SU-DHL-6 (cell line): ENCODE measurements at regions not wholly inside any gene's neighbourhood (a gene's known extent, or its start where the extent isn't known, plus 50 kb on each side); places are given as distances from the start of the nearest gene placed in this dataset.

Source experiments
- H2AFZ ChIP-seq: fragments of 200-600 bp; sonication (generic); 2 replicates; pipeline ENCODE4 v1.6.1; 2014; ENCODE audit warnings: low read depth, mild to moderate bottlenecking, moderate library complexity, mixed read lengths, antibody characterized with exemption, low read length; ENCODE audit not compliant: severe bottlenecking
- H3F3A ChIP-seq: fragments of 200-600 bp; shearing (Covaris generic); 2 replicates; pipeline ENCODE4 v1.6.0; 2016; ENCODE audit warnings: antibody characterized with exemption, mild to moderate bottlenecking; ENCODE audit not compliant: insufficient read depth
- H3K27ac ChIP-seq: fragments of 200-600 bp; sonication (generic); 2 replicates; pipeline ENCODE4 v1.5.1; 2016; ENCODE audit warnings: low read depth, mild to moderate bottlenecking, low read length, moderate library complexity, mixed read lengths
- H3K27me3 ChIP-seq: fragments of 200-600 bp; sonication (generic), shearing (Covaris generic); 2 replicates; pipeline ENCODE4 v1.6.0; 2014; ENCODE audit warnings: mild to moderate bottlenecking, low read length
- H3K36me3 ChIP-seq: fragments of 200-600 bp; sonication (generic); 2 replicates; pipeline ENCODE4 v1.6.1; 2014; ENCODE audit warnings: mild to moderate bottlenecking, low read length, mixed read lengths
- H3K4me2 ChIP-seq: fragments of 300-600, 200-600 bp; shearing (Covaris generic), sonication (generic); 2 replicates; pipeline ENCODE4 v1.6.0; 2014; ENCODE audit warnings: low read length, low read depth, mild to moderate bottlenecking; ENCODE audit not compliant: poor library complexity, severe bottlenecking
- H3K4me3 ChIP-seq: fragments of 200-600 bp; sonication (generic); 2 replicates; pipeline ENCODE4 v1.5.1; 2014; ENCODE audit warnings: antibody characterized with exemption, low read length, mild to moderate bottlenecking, mixed read lengths; ENCODE audit not compliant: insufficient read depth, poor library complexity, severe bottlenecking
- H3K79me2 ChIP-seq: fragments of 200-600 bp; sonication (generic); 2 replicates; pipeline ENCODE4 v1.6.1; 2014; ENCODE audit warnings: mild to moderate bottlenecking, low read length, moderate library complexity; ENCODE audit not compliant: insufficient read depth
- H3K9ac ChIP-seq: fragments of 200-600 bp; sonication (generic); 2 replicates; pipeline ENCODE4 v1.7.0; 2014; ENCODE audit warnings: mild to moderate bottlenecking, low read length
- H3K9me2 ChIP-seq: fragments of 200-600 bp; sonication (generic); replicated peaks from 2 replicates; pipeline ENCODE4 v1.6.1; 2014; ENCODE audit warnings: low read length; ENCODE audit not compliant: insufficient read depth
- H3K9me3 ChIP-seq: fragments of 200-600 bp; sonication (generic); 2 replicates; pipeline ENCODE4 v1.6.1; 2014; ENCODE audit warnings: low read length, mixed read lengths; ENCODE audit not compliant: insufficient read depth
- H4K20me1 ChIP-seq: fragments of 200-600 bp; sonication (generic); 2 replicates; pipeline ENCODE4 v1.6.1; 2014; ENCODE audit warnings: low read depth, mild to moderate bottlenecking, antibody characterized with exemption, low read length, moderate library complexity, mixed read lengths
- EZH2phosphoT487 ChIP-seq: fragments of 200-600 bp; sonication (generic), shearing (Covaris generic); conservative IDR thresholded peaks from 2 replicates; pipeline ENCODE4 v1.6.1; 2018; ENCODE audit warnings: mild to moderate bottlenecking, antibody characterized with exemption, low read length, moderate library complexity, mixed read lengths
- TF ChIP-seq, protein P1 (sequence below): fragments of 200-600 bp; sonication (generic); IDR thresholded peaks from one replicate; pipeline ENCODE4 v1.5.1; 2017; ENCODE audit warnings: antibody characterized with exemption, mild to moderate bottlenecking, low read length, moderate library complexity; ENCODE audit not compliant: insufficient read depth, poor library complexity, severe bottlenecking

- Histone ChIP-seq H3K9ac (no peak overlapping the region), H3K9me2 (no peaks in the 10 kb centered on the region), H2AFZ (no peak overlapping the region), H3K27me3 (no peaks in the 10 kb centered on the region), H3K4me2 (no peak overlapping the region), H3K9me3 (no peaks in the 10 kb centered on the region), H3K27ac (no peak overlapping the region), H3F3A (no peaks in the 10 kb centered on the region), H3K36me3 (no peaks in the 10 kb centered on the region), H4K20me1 (no peaks in the 10 kb centered on the region), H3K79me2 (no peaks in the 10 kb centered on the region), H3K4me3 (no peak overlapping the region)
- no peak for TF ChIP-seq EZH2phosphoT487
- TF ChIP-seq, protein P1, sequence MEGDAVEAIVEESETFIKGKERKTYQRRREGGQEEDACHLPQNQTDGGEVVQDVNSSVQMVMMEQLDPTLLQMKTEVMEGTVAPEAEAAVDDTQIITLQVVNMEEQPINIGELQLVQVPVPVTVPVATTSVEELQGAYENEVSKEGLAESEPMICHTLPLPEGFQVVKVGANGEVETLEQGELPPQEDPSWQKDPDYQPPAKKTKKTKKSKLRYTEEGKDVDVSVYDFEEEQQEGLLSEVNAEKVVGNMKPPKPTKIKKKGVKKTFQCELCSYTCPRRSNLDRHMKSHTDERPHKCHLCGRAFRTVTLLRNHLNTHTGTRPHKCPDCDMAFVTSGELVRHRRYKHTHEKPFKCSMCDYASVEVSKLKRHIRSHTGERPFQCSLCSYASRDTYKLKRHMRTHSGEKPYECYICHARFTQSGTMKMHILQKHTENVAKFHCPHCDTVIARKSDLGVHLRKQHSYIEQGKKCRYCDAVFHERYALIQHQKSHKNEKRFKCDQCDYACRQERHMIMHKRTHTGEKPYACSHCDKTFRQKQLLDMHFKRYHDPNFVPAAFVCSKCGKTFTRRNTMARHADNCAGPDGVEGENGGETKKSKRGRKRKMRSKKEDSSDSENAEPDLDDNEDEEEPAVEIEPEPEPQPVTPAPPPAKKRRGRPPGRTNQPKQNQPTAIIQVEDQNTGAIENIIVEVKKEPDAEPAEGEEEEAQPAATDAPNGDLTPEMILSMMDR: no peak
Measured at GRCh38 chr10:78759456-78760120, 309.2 kb upstream of the ZMIZ1 start.

DNA sequence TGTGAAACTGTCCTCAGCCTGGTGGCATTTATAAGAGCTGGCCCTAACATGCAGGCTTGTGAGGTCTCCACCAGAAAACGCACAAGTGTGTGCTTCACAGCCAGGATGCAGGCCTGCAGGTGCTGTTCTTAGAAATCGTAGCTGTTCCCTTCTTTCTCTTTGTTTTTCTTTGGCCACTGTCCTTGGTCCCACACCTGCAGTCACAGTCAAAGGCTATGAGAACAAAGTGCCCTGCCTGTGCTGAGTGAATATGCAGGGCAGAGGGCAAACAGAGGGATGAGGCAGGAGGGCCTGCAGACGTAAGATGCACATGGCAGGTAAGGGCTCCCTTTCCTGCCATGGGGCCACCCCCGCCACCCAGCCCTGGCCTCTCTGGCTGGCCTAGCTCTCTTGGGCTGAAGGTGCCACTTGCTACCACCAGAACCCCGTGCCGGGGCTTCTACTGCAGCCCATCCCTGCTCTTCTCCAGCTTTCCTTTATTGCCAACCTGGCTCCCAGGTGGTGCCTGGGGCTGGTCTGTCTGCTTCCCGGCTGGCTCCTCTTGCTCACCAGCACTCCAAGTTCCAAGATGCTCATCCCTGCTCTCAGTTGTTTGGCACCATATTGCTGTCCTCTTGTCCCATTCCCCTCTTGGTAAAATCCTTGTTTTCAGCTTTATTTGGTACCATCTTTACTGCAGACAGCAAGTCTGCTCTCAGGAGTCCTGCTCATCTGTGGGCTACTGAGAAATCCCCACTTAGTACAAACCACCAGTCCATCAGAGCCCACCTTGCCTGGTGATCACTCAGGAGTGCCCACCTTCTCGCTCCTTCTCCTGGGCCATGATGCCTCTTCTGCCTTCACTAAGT is 308.1 kb upstream of the ZMIZ1 start:
- Histone ChIP-seq H3K79me2 (no peaks in the 10 kb centered on the region), H4K20me1 (no peaks in the 10 kb centered on the region), H3K9me2 (no peaks in the 10 kb centered on the region), H3K9me3 (no peaks in the 10 kb centered on the region), H2AFZ (no peak overlapping the region), H3K9ac (no peak overlapping the region), H3K36me3 (no peaks in the 10 kb centered on the region), H3K27me3 (no peaks in the 10 kb centered on the region), H3K4me2 (no peak overlapping the region), H3K27ac (no peak overlapping the region), H3F3A (no peaks in the 10 kb centered on the region), H3K4me3 (no peak overlapping the region)
- no peak for TF ChIP-seq EZH2phosphoT487
- TF ChIP-seq, protein P1: no peak

GRCh38 chr10:78761311-78761781 is 307.4 kb upstream of the ZMIZ1 start:
- Histone ChIP-seq H3K36me3 (no peaks in the 10 kb centered on the region), H3K27ac (no peak overlapping the region), H3K9me3 (no peaks in the 10 kb centered on the region), H3K4me3 (no peak overlapping the region), H4K20me1 (no peaks in the 10 kb centered on the region), H3K9me2 (no peaks in the 10 kb centered on the region), H3K79me2 (no peaks in the 10 kb centered on the region), H3K4me2 (no peak overlapping the region), H3F3A (no peaks in the 10 kb centered on the region), H3K27me3 (no peaks in the 10 kb centered on the region), H2AFZ (no peak overlapping the region), H3K9ac (no peak overlapping the region)
- no peak for TF ChIP-seq EZH2phosphoT487
- TF ChIP-seq, protein P1: no peak
